ENCODE measurements at regions not wholly inside any gene's neighbourhood (a gene's known extent, or its start where the extent isn't known, plus 50 kb on each side); places are given as distances from the start of the nearest gene placed in this dataset.

GRCh38 chr20:57998276-57998675 lies 230.2 kb downstream of the ANKRD60 start:
- no peak for TF ChIP-seq POLR2AphosphoS5 (IDR thresholded peaks at IDR 0.05; ENCODE audit: low read depth, low read length)
- no peak for TF ChIP-seq TAF1 (IDR thresholded peaks at IDR 0.05; ENCODE audit: low read depth, low read length)
- TF ChIP-seq SPI1 (IDR thresholded peaks at IDR 0.05; ENCODE audit: low read depth, low read length) = no peak
- no peak for TF ChIP-seq POLR2A (IDR thresholded peaks at IDR 0.05; ENCODE audit: low read depth, low read length)
- no peak for TF ChIP-seq POU2F2 (IDR thresholded peaks at IDR 0.05; ENCODE audit: low read depth, low read length)

All from GM12891 (cell line).